ENCODE measurements at regions not wholly inside any gene's neighbourhood (a gene's known extent, or its start where the extent isn't known, plus 50 kb on each side); places are given as distances from the start of the nearest gene placed in this dataset.

- TF ChIP-seq CTCF (IDR thresholded peaks at IDR 0.05) (no peak), POLR2A (IDR thresholded peaks at IDR 0.05) (no peak)
Observed at GRCh38 chr1:88284066-88284465, 400.0 kb upstream of the PKN2 start.

All from body of pancreas (tissue), 4 donors.